Stimulated activated CD8-positive, alpha-beta memory T cell treated with anti-CD3 and anti-CD28 coated beads, Interleukin-12 subunit alpha, Interleukin-12 subunit beta, amount 100 ng/mL, for 4 hours (primary cell): ENCODE measurements at regions not wholly inside any gene's neighbourhood (a gene's known extent, or its start where the extent isn't known, plus 50 kb on each side); places are given as distances from the start of the nearest gene placed in this dataset.

Source experiments
- DNase-seq: peaks from one replicate; pipeline ENCODE4 v3.0.0-alpha.2; 2020; ENCODE audit warnings: low read depth

DNA sequence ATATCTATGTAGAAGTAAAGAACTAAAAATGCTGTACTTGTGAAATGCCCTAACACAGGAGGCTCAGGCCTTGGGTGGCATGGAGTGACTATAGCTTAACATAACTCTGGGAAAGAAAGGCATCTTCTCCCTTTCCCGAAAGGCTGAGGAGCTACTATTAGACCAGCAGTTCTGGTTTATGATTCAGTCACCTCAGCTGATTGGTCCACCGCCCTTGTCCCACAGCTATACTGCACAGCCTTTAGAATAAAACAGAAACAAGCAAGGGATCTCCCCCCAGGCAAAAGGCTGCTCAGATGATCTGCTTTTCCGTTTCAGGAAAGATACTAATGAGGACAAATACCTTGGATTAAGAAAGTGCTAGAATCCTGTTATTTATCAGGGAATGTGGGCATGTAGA lies 171.3 kb downstream of the SNCA start:
- no peak for DNase-seq

GRCh38 chr4:89664521-89664920 lies 172.4 kb downstream of the SNCA start:
- DNase-seq: no peak

DNA sequence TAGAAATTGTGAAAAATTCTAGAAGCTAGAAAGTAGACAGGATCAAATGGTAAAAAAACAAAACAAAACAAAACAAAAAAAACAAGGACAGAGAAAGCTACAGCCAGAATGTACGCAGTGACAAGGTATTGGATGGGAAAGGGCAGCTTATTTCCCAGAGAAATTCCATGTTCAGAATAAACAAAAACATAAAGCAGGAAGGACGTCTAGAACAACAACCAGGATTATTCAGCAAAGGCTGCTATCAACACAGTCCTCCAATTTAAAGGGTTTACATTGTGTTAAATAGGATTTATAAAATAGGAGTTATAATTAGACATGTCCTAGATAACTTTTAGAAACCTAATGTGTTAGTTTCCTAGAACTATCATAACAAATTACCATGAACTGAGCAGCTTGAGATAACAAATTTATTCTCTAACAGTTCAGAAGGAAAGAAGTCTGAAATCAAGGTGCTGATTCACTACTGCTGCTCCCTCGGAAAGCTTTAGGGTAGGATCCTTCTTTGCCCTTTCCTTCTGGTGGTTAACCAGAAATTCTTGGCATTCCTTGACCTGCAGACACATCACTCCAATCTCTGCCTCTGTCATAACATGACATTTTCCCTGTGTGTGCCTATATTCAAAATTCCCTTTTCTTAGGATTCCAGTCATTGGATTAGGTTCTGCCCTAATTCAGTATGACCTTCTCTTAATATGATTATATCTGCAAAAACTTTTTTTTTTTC lies 175.6 kb downstream of the SNCA start:
- no peak for DNase-seq

DNA sequence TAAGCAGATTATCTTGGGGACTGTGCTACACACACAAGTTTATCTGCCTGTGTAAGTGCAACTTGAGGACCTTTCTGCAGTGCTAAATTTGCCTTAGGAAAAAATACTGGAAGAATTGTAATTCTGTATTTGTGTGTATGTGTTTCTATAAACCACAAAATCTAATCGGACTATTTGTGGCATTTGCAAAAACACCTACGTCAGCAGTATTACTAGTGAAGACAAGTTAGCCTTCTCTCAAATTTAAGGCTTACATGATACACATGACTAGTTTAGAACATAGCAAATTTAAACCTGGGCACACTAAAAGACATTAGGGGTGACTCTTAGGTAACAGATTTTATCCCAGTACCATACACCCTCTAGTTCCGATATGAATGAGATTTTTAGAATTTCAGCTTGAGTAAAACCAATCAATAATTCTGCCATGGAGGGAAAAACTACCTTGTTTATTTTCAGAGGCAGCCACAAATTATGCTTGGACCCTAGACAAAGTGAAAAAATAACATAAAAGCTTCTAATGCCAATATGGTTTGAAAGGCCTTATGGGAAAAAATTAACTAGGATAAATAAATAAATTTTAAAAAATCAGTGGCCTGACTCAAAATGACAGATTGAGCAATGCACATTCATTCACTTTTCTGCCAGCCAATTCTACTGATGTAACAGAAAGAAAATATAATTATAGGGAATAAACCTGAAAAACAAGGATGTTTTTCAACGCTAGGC lies 176.4 kb downstream of the SNCA start:
- no peak for DNase-seq

DNA sequence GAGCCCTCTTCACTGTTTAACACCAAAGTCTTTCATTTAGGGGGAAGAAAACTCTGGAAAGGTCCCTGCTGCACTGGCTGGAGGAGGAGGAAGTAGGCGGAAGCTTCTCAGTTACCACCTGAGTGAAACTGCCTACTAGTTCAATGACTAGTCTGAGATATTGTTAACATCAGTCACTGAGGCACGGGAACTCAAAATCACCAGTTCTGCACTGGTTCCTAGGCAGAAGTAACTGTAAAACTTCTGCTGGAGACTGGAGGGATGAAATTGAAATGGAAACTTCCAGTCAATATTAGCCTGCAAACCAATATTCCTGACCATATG lies 178.3 kb downstream of the SNCA start:
- DNase-seq: no peak

DNA sequence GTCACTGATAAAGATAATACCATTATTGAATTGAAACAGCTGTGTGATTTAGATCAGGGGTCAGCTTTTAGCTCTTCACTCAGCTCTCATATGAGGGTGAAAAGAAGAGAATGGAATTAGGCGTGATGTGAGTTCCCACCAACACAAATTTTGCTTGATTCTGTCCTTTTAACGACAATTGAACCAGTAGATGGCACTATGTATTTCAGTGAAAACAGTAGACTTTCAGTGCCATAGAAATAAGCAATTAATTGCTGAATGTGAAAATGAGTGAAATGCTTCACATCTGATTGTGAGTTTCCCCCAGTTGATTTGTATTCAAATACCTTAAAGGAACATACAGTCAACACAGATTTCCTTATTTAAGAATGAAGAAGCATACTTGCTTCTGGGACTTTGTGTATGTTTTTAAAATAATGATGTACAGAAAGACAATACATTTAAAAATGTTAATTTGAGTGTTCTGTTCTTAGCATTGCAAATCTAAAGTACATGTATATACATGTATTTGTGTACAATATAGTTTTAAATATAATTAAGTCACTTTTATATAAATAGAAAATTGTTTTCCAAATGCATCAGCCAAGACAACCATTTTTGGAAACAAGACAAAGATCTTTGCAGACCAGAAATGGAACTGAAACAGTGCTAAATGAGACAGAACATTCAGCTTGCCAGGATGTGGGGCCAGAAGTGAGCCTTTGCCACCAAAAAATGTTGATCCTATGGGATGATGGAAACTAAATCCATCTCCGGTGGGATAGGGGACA lies 178.8 kb downstream of the SNCA start:
- no peak for DNase-seq

DNA sequence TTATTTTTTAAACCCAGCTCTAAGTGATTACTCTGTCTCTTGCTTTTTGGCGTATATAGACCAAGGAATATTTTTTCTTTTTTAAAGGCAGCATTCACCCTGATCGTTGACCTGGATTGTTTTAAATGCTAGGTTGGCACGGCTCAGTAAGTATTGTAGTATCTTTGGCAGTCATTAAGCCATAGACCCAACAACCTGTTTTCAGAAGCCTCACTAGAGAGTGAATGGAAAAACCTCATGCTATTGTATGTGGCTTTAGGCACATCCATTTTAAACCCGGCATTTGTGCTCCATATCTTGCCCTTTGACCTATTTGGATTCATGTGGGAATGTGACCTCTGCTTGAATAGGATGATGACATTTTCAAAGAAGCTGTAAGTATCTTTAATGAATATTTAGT lies 183.9 kb downstream of the SNCA start:
- DNase-seq: no peak

GRCh38 chr4:89645482-89645881 lies 191.5 kb downstream of the SNCA start:
- no peak for DNase-seq

DNA sequence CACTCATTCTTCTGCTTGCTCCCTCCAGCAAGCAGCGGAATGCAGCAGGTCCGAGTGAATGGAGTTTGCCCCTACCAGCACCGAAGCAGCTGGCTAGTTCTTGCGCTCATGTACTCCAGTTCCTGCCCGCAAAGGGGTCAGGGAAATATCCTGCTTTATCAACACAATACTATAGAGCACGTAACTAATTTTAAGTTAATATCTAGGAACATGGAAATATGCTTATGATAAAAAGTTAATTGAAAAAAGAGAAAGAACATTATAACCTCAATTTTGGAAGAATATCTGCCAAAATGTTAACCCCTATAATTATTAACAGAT lies 195.6 kb downstream of the SNCA start:
- no peak for DNase-seq

GRCh38 chr4:89640620-89641366 lies 196.2 kb downstream of the SNCA start:
- no peak for DNase-seq

GRCh38 chr4:89639395-89639794 lies 197.6 kb downstream of the SNCA start:
- DNase-seq: no peak

DNA sequence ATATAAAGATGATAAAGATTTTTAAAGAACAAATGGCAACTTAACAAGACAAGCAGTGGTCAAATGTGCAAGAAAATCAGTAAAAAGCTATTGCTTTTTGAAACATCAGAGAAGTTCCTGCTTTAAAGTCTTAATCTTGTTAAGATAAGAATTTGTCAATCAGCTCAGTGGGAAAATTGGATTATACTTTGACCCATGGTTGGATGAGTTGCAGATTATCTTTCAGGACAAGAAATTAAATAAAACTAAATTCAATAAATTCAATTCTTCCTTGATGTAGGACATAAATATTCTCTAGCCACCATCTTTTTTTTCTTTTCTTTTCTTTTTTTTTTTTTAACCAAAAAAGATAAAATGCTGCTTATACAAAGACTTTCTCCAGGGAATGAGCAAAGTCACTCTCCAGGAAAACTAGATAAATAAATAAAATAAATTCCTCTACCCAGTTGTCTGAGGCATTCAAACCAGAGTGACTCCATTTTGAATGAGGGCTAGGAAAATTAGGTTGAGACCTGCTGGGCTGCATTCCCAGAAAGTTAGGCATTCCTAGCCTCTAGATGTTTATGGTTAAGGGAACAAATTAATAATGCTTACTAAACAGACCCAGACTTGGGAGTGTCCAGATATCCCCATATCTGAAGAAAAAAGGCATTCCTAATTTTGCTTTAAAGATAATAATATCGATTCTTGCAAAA lies 211.2 kb downstream of the SNCA start:
- no peak for DNase-seq

GRCh38 chr4:89619206-89619962 lies 217.6 kb downstream of the SNCA start:
- DNase-seq: no peak

GRCh38 chr4:89618151-89618550 lies 218.8 kb downstream of the SNCA start:
- DNase-seq: no peak

DNA sequence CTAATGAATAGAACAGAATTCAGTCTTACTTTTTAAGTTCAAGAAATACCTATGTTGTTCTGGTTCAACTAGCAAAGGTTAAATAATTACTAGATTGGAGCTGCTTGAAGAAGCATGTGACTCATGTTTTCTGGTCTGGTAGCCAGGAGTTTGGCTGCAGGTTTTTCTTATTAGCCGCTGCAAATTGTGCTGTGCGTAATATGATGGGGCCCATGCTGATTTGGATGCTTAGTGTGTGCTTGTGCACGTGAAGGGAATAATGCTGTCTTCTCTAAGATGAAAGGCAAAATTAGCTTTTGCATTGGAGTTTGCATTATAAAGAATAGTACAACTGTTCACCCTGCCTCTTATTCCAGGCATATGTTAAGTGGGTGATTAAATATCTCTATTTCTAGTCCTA lies 219.6 kb downstream of the SNCA start:
- DNase-seq: no peak

DNA sequence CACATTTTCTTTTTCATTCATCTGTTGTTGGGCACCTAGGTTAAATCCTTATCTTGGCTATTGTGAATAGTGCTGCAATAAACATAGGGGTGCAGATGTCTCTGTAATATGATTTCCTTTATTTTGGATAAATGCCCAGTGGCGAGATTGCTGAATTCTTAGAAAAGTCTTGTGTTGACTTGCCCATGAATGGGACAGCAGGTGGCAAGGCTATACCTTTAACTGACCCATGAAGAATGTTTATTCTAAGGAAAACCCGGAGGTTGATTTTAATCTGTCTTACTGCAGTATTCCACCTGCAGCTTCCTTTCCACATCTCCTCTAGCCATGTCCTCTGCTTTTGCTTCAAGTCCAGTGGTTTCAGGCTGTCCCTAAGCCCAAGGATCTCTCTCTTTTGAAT lies 220.6 kb downstream of the SNCA start:
- no peak for DNase-seq

DNA sequence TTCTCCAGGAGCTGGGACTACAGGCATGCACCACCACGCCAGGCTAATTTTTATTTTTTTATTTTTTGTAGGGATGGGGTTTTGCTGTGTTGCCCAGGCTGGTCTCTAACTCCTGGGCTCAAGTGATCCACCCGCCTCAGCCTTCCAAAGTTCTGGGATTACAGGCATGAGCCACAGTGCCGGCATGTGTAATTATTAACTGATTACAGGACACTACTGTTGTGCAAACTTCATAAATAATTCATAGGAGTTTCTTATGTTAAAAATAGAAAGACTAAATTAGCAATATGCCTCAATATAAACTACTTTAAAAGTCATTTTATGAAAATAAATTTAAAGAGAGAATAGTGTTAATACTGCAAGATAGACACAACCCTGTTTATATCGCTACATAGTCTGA lies 221.9 kb downstream of the SNCA start:
- DNase-seq: no peak

- no peak for DNase-seq
Observed at GRCh38 chr4:89614155-89614554, 222.8 kb downstream of the SNCA start.

GRCh38 chr4:89610236-89610635 lies 226.7 kb downstream of the SNCA start:
- DNase-seq: no peak

DNA sequence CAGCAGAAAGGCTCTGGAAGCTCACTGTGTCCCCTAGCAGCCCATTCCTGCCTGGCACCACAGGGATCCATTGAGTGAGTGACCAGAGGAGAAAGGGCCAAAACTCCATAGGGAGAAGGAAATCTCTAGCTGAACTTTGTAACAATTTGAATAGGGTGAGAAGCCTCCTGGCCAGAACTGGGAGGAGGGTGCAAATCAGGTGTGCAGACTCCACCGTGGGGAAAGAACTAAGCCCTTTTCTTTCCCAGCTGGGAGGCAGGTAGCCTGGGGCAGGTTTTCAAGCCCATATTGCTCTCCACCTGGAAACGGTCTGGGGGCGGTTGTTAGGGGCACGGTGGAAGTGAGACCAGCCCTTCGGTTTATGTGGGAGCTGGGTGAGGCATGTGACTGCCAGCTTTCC lies 227.2 kb downstream of the SNCA start:
- DNase-seq: no peak

- no peak for DNase-seq
Observed at GRCh38 chr4:89604951-89605350, 232.0 kb downstream of the SNCA start.
